ENCODE measurements at regions not wholly inside any gene's neighbourhood (a gene's known extent, or its start where the extent isn't known, plus 50 kb on each side); places are given as distances from the start of the nearest gene placed in this dataset.
"Not testable (repeated sequence)": the region's sequence is repeated elsewhere in the genome, so short reads cannot be mapped to it uniquely, and the experiment has no call there.

GRCh38 chr7:131630427-131630826 lies 74.0 kb upstream of the PODXL start:
- DNase-seq = no peak

DNA sequence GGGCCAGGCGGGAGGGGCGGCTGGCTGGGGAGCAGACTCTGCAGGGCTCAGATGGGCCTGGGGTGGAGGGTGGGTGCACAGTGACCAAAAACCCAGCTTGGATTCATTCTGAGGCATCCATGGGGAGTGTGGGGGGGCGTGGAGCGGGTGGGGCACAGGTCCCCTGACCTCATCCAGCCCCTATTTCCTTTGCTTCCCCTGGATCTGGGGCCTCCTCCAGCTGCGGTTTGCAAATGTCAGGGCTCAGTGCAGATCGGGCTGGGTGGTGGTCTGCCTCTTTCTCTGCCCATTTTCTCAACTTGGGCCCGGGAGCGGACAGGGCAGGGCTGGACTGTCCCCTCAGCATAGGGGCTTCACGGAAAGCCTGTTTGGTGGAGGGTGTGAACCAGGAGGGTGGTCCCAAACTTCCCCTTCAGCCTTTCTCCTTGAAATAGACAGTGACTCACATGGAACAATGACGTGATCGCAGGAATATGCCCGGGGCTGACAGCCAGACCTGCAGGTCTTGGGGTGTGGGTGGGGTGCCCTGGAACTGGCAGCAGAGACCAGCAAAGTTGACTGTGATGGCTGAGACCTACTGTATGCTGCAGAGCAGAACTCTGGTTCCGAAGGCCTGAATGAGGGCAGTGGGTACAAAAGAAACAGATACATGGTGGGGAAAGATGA lies 72.9 kb upstream of the PODXL start:
- DNase-seq = peak; percentile 79

DNA sequence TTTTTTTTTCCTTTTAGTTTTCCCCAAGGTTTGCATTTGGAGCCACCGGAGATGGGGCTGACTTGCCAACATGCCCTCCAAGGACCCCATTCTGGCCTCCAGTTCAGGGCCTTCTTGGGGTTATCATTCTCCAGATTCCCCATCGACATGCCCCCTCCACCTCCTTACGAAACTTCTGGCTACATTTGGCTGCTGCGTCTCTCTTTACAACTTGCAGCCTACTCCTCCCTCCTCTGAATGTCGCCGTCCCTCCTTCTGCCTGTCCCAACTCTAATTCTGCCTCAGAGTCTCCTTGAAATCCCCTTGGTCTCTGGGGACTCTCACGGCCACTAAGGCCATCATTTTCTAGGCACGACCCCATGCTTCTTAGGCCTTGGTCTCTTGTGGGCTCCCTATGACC lies 72.2 kb upstream of the PODXL start:
- DNase-seq = no peak

- DNase-seq = no peak
Measured at GRCh38 chr7:131627735-131628190, 71.3 kb upstream of the PODXL start.

- DNase-seq = no peak
Measured at GRCh38 chr7:131626643-131627042, 70.2 kb upstream of the PODXL start.

GRCh38 chr7:131625817-131626372 lies 69.5 kb upstream of the PODXL start:
- DNase-seq = peak; percentile 98

- DNase-seq = not testable (repeated sequence)
Measured at GRCh38 chr7:131625345-131625744, 68.9 kb upstream of the PODXL start.

- no peak for DNase-seq
Measured at GRCh38 chr7:131624536-131624935, 68.1 kb upstream of the PODXL start.

- DNase-seq = peak; percentile 59
Measured at GRCh38 chr7:131623154-131623553, 66.7 kb upstream of the PODXL start.

DNA sequence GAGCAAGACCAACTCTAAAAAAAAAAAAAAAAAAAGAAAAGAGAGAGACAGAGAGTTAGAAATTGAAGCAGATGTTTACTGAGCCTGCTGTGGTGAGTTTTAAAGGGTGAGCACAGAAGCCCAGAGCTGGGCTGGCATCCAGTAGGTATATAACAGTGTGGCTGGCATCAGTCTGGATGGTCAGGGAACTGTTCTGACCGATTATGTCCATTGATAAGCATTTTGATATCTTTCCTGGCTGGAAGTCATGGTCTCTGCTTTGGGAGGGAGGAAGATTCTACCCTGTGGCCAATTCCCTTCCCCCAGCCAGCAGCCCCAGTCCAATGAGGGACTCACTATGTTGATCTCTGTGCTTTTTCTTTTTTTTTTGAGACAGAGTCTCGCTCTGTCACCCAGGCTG lies 65.2 kb upstream of the PODXL start:
- no peak for DNase-seq

DNA sequence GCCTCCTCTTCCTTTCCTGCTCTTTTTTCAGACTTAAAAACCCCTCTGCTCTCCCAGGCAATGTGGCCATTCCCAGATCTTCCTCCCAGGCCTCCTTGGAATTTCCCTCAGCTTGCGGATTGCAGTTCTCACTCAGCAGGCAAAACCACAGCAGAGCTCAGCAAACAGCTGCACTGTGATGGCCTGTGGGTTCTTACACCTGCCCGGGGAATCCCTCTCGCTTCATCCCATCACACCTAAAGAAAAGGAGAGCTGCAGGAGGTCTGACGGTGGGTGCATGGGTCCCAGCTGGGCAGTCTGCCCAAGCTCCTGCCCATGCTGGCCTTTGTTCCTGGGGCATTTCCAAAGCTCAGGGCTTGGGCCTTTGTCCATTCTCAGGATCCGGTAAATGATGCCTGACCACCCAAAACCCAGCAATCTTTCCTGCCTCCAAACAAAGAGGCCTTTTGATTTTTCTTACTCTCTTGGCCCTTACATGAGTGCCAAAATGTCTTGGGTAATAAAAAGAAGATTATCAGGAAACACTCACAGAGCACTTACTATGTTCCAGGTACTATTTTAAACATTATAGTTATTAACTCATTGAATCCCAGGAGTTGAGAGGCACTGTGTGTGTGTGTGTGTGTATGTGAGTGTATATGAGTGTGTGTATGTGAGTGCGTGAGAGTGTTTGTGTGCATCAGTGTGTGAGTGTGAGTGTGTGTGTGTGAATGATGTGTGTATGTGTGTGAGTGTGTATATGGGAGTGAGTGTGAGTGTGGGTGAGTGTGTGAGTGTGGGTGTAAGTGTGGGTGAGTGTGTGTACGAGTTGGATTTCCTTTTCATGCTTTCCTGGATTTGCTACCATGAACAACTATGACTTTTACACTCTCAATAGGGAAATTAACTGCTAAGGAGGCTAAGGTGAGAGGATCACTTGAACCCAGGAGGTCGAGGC lies 64.5 kb upstream of the PODXL start:
- DNase-seq = peak; percentile 60

GRCh38 chr7:131619336-131620305 lies 63.2 kb upstream of the PODXL start:
- DNase-seq = peak; percentile 49

DNA sequence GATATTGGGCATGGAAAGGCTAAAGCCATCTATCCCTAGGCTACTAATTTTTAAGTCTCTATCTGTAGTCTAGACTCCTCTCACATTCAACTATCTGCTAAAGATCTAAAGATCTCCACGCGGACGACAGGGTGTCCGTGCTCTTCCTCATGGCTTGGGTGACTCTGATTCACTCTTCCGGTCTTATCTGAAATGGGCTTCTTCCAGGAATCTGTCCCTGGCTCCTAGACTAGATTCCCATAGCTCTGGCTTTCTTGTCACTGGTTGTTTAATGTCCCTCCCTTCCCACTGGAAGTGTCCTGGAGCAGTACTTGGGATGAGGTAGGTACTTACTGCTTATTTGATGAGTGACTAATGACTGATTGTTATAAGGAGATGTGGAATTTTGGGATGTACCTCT lies 62.0 kb upstream of the PODXL start:
- no peak for DNase-seq

GRCh38 chr7:131616487-131617200 lies 60.2 kb upstream of the PODXL start:
- DNase-seq = no peak

DNA sequence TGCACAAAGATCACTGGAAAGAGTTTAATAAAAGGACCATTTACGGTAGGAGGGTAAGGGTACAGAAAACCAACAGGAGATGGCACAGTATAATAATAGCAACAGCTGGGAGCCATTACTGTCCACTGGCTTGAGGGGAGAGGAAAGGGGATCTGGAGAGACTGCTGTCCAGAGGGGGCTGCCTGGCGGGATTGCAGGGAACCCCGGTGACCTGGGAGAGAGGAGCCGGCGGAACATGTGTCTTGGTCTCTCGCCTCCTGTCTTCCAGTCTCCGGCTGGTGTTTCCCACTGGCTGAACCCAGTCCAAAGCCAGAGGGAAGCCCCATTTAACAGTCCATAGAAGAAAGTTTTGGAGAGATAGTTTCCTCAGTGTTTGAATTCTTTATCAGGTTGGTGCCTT lies 57.5 kb upstream of the PODXL start:
- no peak for DNase-seq

DNA sequence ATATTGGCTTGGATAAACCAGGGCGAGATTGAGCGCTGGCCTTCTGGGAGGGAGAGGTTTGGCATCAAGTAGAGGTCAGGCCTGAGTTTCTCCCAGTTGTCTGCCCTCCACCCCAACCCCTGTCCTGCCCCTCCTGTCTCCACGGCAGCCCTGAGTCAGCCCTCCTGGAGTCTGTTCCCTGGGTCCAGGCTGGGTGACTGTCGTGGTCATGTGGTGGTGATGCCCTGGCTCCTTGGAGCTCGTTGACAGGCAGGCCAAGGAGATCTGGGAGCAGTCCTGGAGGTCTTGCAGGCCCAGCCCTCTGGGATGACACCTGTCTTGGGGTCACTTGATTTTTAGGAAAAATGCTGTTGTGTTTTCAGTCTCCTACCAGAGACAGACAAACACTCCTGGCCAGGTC lies 53.6 kb upstream of the PODXL start:
- peak; percentile 44 for DNase-seq

GRCh38 chr7:131608116-131608500 lies 51.7 kb upstream of the PODXL start:
- peak; percentile 42 for DNase-seq

- peak; percentile 45 for DNase-seq
Measured at GRCh38 chr7:131607291-131608115, 51.1 kb upstream of the PODXL start.

DNA sequence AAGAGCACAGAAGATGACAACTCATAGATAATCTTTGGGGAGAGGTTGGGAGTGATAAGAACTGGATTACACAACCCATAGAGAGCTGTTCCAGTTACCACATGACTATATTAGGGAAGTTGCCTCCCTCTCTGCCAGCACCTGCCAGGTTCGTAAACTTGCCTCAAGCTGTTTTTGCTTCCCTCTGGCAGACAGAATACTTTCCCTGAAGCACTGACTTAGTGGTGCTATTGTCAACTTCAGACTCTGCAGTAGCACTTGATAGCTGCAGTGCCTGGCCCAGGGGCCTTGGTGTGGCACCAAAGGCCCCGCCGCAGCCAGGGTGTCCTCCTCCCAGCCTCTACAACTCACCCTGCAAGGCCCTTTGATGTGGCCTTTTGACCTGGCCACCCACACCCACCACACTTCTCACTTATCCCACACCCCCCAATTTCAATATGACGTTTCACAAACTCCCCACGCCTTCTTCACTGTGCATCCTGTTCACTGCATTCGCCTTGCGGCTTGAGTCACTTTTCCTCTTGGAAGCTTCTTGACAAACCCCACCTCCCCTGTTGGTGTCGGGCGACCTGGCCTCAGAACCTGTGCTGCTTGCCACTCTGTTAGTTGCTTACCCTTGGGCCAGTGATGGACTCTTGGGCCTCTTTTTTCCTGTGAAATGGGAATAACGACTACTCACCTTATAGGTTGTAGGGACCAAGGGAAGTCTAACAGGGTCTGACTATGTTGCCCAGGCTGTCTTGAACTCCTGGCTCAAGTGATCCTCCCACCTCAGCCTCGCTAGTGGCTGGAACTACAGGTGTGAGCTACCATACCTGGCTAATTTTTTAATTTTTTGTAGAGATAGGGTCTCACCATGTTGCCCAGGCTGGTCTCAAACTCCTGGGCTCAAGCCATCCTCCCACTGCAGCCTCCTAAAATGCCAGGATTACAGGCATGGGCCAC lies 50.2 kb upstream of the PODXL start:
- no peak for DNase-seq
